ENCODE measurements at regions not wholly inside any gene's neighbourhood (a gene's known extent, or its start where the extent isn't known, plus 50 kb on each side); places are given as distances from the start of the nearest gene placed in this dataset.
A peak's percentile ranks its signal among the peaks of the same experiment; 100 is the strongest.

- Histone ChIP-seq H2AFZ (ENCODE audit: control insufficient read depth, low read length) (no peak overlapping the region), H3K79me2 (ENCODE audit: control insufficient read depth, insufficient read depth, low read length) (peaks cover 87% of the 10 kb centered on the region), H3K36me3 (ENCODE audit: control insufficient read depth in 2 of 2, extremely low read depth in 1 of 2, insufficient read depth in 2 of 2, low read length in 2 of 2) (peaks cover 26 to 42% of the 10 kb centered on the region in 2 experiments), H3K9ac (ENCODE audit: control insufficient read depth, extremely low read depth, insufficient read depth, low read length) (no peak overlapping the region), H3K27ac (ENCODE audit: control insufficient read depth, insufficient read depth, low read length) (no peak overlapping the region), H3K27me3 (ENCODE audit: control insufficient read depth, extremely low read depth, insufficient read depth, low read length) (no peaks in the 10 kb centered on the region), H3K4me2 (ENCODE audit: control insufficient read depth, extremely low read depth, insufficient read depth, low read depth, low read length) (peak overlapping the region; percentile 60), H3K4me3 (ENCODE audit: control insufficient read depth in 2 of 3, extremely low read depth in 1 of 3, insufficient read depth in 2 of 3, low read depth in 1 of 3, low read length in 3 of 3) (peak overlapping the region in 1 of 3 experiments; percentile 11), H3K9me1 (ENCODE audit: control insufficient read depth, extremely low read depth, insufficient read depth, low read length) (peaks cover 7% of the 10 kb centered on the region), H3K9me3 (ENCODE audit: control insufficient read depth, low read depth, low read length) (no peaks in the 10 kb centered on the region), H4K20me1 (ENCODE audit: control insufficient read depth, extremely low read depth, insufficient read depth, low read length) (peaks cover 18% of the 10 kb centered on the region), H3K4me1 (ENCODE audit: control insufficient read depth, extremely low read depth, insufficient read depth, low read length) (peaks cover 72% of the 10 kb centered on the region)
- FAIRE-seq (no peak), DNase-seq (ENCODE audit: low read depth, low spot score) (no peak)
- no peak for TF ChIP-seq EZH2 (IDR thresholded peaks at IDR 0.05; ENCODE audit: low read length)
- TF ChIP-seq CTCF (optimal IDR thresholded peaks at IDR 0.05 in 1 of 3, IDR thresholded peaks at IDR 0.05 in 1 of 3, conservative IDR thresholded peaks at IDR 0.05 in 1 of 3; ENCODE audit: extremely low read depth in 1 of 3, insufficient read depth in 2 of 3, low read length in 3 of 3), result no peak
- dilution Hi-C loops (cut with MboI; ENCODE audit: extremely low pct_ligation_motif_present, low sequenced_read_pairs), result no loop called here
Observed at GRCh38 chr7:130906575-130906974, 172.6 kb upstream of the KLF14 start.

GRCh38 chr7:130907439-130907838, 173.4 kb upstream of the KLF14 start:
- DNase-seq (ENCODE audit: low read depth, low spot score) (no peak), FAIRE-seq (no peak)
- Histone ChIP-seq H3K9ac (ENCODE audit: control insufficient read depth, extremely low read depth, insufficient read depth, low read length) (no peak overlapping the region), H4K20me1 (ENCODE audit: control insufficient read depth, extremely low read depth, insufficient read depth, low read length) (peaks cover 13% of the 10 kb centered on the region), H3K79me2 (ENCODE audit: control insufficient read depth, insufficient read depth, low read length) (peaks cover 87% of the 10 kb centered on the region), H3K27me3 (ENCODE audit: control insufficient read depth, extremely low read depth, insufficient read depth, low read length) (no peaks in the 10 kb centered on the region), H3K4me1 (ENCODE audit: control insufficient read depth, extremely low read depth, insufficient read depth, low read length) (peaks cover 63% of the 10 kb centered on the region), H3K9me1 (ENCODE audit: control insufficient read depth, extremely low read depth, insufficient read depth, low read length) (peaks cover 4% of the 10 kb centered on the region), H3K27ac (ENCODE audit: control insufficient read depth, insufficient read depth, low read length) (peak overlapping the region; percentile 47), H3K9me3 (ENCODE audit: control insufficient read depth, low read depth, low read length) (no peaks in the 10 kb centered on the region), H3K4me2 (ENCODE audit: control insufficient read depth, extremely low read depth, insufficient read depth, low read depth, low read length) (peak overlapping the region; percentile 60), H3K36me3 (ENCODE audit: control insufficient read depth in 2 of 2, extremely low read depth in 1 of 2, insufficient read depth in 2 of 2, low read length in 2 of 2) (peaks cover 24 to 44% of the 10 kb centered on the region in 2 experiments), H3K4me3 (ENCODE audit: control insufficient read depth in 2 of 3, extremely low read depth in 1 of 3, insufficient read depth in 2 of 3, low read depth in 1 of 3, low read length in 3 of 3) (peak overlapping the region in 2 of 3 experiments; percentile 39 to 56), H2AFZ (ENCODE audit: control insufficient read depth, low read length) (no peak overlapping the region)
- dilution Hi-C loops (cut with MboI; ENCODE audit: extremely low pct_ligation_motif_present, low sequenced_read_pairs), result no loop called here
- no peak for TF ChIP-seq EZH2 (IDR thresholded peaks at IDR 0.05; ENCODE audit: low read length)

Data from keratinocyte (primary cell).